Suprapubic skin (tissue), 4 donors: ENCODE measurements at regions not wholly inside any gene's neighbourhood (a gene's known extent, or its start where the extent isn't known, plus 50 kb on each side); places are given as distances from the start of the nearest gene placed in this dataset.

Experiments
- DNase-seq, 2 donors: peaks; one replicate each; pipeline ENCODE4 v3.0.0-alpha.2; 2019; ENCODE audit warnings: low spot score in 2 of 2
- H3K27ac ChIP-seq: fragments of 200-600 bp; sonication (generic); one replicate; pipeline ENCODE4 v1.5.1; 2019
- H3K27me3 ChIP-seq: fragments of 200-600 bp; sonication (generic); one replicate; pipeline ENCODE4 v1.5.1; 2019
- H3K36me3 ChIP-seq: fragments of 200-600 bp; sonication (generic); one replicate; pipeline ENCODE4 v1.5.1; 2019
- H3K4me1 ChIP-seq: fragments of 200-600 bp; sonication (generic); one replicate; pipeline ENCODE4 v1.5.1; 2019
- H3K4me3 ChIP-seq: fragments of 200-600 bp; sonication (generic); one replicate; pipeline ENCODE4 v1.5.1; 2019; ENCODE audit warnings: mild to moderate bottlenecking
- H3K9me3 ChIP-seq: fragments of 200-600 bp; sonication (generic); one replicate; pipeline ENCODE4 v1.5.1; 2019
- EP300 ChIP-seq: sonication (generic); formaldehyde crosslinking; IDR thresholded peaks from one replicate; pipeline ENCODE4 v1.6.1; 2017; ENCODE audit warnings: antibody characterized with exemption
- POLR2A ChIP-seq, 2 donors: fragments of 450-650 bp; IDR thresholded peaks; one replicate each; pipeline ENCODE4 v1.6.1; 2017; ENCODE audit warnings: antibody characterized with exemption in 2 of 2, mild to moderate bottlenecking in 2 of 2, moderate library complexity in 2 of 2
- POLR2AphosphoS5 ChIP-seq, 3 donors: sonication (generic); formaldehyde crosslinking; IDR thresholded peaks; one replicate each; pipeline ENCODE4 v1.6.1; 2017; ENCODE audit warnings: antibody characterized with exemption in 3 of 3
- WGBS: methylation state at CpG from one replicate; pipeline ENCODE4 v1.1.5; 2018; 5-methylcytosine and 5-hydroxymethylcytosine counted together
- TF ChIP-seq, protein P1 (sequence below), 2 donors: fragments of 200-600 bp in 1 of 2; fragments of 450-650 bp in 1 of 2; sonication (generic) in 1 of 2; IDR thresholded peaks; one replicate each; pipeline ENCODE4 v1.5.1; 2016 to 2019; ENCODE audit warnings: antibody characterized with exemption in 2 of 2, mild to moderate bottlenecking in 1 of 2, moderate library complexity in 1 of 2

DNA sequence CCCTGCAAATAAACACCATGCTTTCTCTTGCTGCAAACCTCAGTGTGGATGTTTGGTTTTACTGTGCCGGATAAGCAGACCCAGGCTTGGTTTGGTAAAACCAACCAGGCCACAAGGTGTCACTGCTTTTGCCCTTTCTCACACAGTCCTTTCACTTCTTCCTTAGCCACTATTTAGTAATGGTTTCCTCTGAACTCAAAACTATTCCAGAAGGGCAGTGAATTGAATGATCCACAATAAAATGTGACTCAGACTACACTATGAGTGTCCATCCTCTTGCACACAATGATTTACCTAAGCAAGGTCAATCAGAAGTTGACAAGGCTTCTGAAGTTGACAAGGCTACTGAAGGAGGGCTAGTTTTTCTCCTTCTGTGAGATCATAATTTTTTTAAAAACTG is 552.4 kb upstream of the CCDC54 start:
- H3K36me3 ChIP-seq, result no peaks in the 10 kb centered on the region
- H3K27ac ChIP-seq, result no peak overlapping the region
- H3K9me3 ChIP-seq, result no peaks in the 10 kb centered on the region
- 88% methylated on average over 1 of the region's 1 CpG for WGBS
- H3K4me3 ChIP-seq, result no peak overlapping the region
- TF ChIP-seq POLR2AphosphoS5 (IDR thresholded peaks at IDR 0.05), result no peak
- TF ChIP-seq, protein P1, sequence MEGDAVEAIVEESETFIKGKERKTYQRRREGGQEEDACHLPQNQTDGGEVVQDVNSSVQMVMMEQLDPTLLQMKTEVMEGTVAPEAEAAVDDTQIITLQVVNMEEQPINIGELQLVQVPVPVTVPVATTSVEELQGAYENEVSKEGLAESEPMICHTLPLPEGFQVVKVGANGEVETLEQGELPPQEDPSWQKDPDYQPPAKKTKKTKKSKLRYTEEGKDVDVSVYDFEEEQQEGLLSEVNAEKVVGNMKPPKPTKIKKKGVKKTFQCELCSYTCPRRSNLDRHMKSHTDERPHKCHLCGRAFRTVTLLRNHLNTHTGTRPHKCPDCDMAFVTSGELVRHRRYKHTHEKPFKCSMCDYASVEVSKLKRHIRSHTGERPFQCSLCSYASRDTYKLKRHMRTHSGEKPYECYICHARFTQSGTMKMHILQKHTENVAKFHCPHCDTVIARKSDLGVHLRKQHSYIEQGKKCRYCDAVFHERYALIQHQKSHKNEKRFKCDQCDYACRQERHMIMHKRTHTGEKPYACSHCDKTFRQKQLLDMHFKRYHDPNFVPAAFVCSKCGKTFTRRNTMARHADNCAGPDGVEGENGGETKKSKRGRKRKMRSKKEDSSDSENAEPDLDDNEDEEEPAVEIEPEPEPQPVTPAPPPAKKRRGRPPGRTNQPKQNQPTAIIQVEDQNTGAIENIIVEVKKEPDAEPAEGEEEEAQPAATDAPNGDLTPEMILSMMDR (IDR thresholded peaks at IDR 0.05), result no peak
- no peak for TF ChIP-seq POLR2A (IDR thresholded peaks at IDR 0.05)
- TF ChIP-seq EP300, result no peak
- H3K27me3 ChIP-seq, result no peaks in the 10 kb centered on the region
- DNase-seq, result no peak
- no peaks in the 10 kb centered on the region for H3K4me1 ChIP-seq

DNA sequence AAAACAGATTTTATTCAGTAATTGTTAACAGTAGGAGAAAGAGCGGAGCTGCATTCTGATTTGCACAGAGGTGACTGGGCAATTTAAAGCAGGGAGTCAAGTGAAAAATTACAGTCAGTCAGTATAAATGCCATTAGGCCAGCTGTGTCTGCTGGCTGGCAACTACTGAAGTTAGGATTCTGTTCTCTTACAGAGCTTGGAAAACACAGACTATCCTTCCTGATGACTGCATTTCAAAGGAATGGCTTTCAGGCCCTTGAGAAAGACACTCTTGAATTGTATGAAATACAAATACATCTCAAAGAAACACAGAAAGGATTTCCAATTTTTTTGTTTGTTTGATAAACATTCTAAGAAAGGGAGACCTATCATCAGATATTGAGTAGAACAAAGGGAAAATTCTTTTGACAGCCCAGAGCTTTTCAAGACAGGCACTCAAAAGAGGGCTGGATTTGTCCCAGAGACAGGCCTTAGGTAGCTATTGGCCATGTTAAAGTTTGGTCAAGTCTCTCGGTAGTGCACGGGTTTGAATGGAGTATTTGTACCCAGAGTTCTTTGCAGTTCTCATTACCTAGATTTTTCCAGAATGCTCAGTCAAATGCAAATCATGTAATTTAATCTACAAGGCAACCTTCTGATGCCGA is 551.2 kb upstream of the CCDC54 start:
- TF ChIP-seq, protein P1 (IDR thresholded peaks at IDR 0.05), result no peak
- TF ChIP-seq POLR2AphosphoS5 (IDR thresholded peaks at IDR 0.05), result no peak
- TF ChIP-seq POLR2A (IDR thresholded peaks at IDR 0.05), result no peak
- no peak for TF ChIP-seq EP300
- no peak overlapping the region for H3K27ac ChIP-seq
- no peak overlapping the region for H3K4me3 ChIP-seq
- no peaks in the 10 kb centered on the region for H3K4me1 ChIP-seq
- DNase-seq, result no peak
- H3K36me3 ChIP-seq, result no peaks in the 10 kb centered on the region
- H3K9me3 ChIP-seq, result no peaks in the 10 kb centered on the region
- 81% methylated on average over 4 of the region's 4 CpGs for WGBS
- no peaks in the 10 kb centered on the region for H3K27me3 ChIP-seq

DNA sequence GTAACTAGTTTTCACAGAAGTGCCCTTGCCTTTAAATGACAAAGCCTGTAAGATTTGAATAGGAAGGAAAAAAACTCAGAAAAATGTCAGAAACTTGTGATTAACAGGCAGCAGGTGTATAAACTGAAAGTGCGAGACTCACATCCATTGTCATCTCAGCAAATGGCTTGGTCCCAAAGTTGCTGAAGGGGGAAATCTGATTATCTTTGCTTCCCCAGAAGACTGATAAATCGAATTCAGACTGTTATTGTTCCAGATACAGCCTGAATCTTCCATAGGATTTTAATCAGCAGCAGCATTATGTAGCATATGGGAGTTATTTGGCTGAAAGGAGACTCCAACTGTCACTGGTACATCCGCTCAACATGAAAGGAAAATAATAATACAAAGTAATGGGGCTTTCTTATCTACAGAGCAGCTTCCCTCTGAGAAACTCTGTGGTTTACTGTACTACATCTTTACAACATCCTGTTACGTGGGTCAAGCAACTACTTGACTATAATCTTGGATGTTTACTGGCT is 550.4 kb upstream of the CCDC54 start:
- Histone ChIP-seq H3K4me1 (no peaks in the 10 kb centered on the region), H3K4me3 (no peak overlapping the region), H3K36me3 (no peaks in the 10 kb centered on the region), H3K9me3 (no peaks in the 10 kb centered on the region), H3K27me3 (no peaks in the 10 kb centered on the region), H3K27ac (no peak overlapping the region)
- no peak for DNase-seq
- TF ChIP-seq EP300, result no peak
- no peak for TF ChIP-seq POLR2A (IDR thresholded peaks at IDR 0.05)
- TF ChIP-seq POLR2AphosphoS5 (IDR thresholded peaks at IDR 0.05), result no peak
- TF ChIP-seq, protein P1 (IDR thresholded peaks at IDR 0.05), result no peak
- WGBS, result 67% methylated on average over 4 of the region's 4 CpGs

DNA sequence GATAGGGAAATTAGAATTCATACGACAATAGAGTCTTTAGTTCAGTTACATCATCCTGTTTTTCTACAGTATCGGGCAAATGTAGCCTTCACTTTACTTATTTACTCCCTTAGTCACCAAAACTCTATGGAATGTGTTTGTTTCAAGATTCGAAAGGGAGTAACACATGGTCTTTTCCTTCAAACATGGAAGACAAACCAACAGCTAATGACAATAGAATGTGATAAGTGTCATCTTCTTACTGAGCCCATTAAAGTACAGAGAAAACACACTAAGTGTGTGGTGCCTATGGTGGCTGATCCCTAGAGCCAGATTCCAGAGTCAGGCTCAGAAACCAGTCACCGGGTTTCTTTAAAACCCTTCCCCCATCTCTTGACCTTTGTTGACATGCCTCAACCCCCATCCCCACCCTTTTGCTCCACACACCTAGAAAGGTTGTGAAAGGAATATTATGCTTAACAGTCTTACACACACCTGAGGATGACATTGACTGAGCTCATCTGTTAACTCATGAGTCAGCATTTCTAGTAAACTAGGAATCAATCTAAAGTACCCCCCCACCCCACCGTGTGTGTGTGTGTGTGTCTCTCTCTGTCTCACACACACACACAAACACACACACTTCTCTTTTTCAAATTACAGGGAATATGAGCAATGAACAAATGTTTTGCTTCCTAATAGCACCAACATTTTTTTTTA is 549.6 kb upstream of the CCDC54 start:
- DNase-seq, result no peak
- H3K4me3 ChIP-seq, result no peak overlapping the region
- no peaks in the 10 kb centered on the region for H3K9me3 ChIP-seq
- no peak overlapping the region for H3K27ac ChIP-seq
- no peaks in the 10 kb centered on the region for H3K4me1 ChIP-seq
- no peaks in the 10 kb centered on the region for H3K27me3 ChIP-seq
- H3K36me3 ChIP-seq, result no peaks in the 10 kb centered on the region
- TF ChIP-seq EP300, result no peak
- TF ChIP-seq, protein P1 (IDR thresholded peaks at IDR 0.05), result no peak
- no peak for TF ChIP-seq POLR2A (IDR thresholded peaks at IDR 0.05)
- TF ChIP-seq POLR2AphosphoS5 (IDR thresholded peaks at IDR 0.05), result no peak
- 74% methylated on average over 5 of the region's 5 CpGs for WGBS

DNA sequence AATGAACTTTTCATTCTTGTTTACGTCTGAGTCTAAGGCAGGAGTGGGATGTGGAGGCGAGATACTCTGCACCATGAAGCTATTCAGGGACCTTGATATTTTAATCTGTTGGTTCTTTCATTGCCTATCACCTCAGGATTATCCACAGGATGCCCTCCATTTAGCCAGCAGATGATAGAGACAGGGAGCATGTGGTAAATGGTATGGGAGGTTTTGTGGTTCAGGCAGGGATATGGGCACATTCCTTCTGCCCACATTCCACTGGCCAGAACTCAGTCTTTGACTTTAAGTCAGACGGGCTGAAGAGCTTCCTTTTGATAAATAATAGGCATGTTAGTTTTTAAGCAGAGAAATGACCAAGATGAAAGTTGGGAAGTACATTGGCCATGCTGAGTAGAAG is 548.0 kb upstream of the CCDC54 start:
- Histone ChIP-seq H3K36me3 (no peaks in the 10 kb centered on the region), H3K27ac (no peak overlapping the region), H3K27me3 (no peaks in the 10 kb centered on the region), H3K4me3 (no peak overlapping the region), H3K4me1 (no peaks in the 10 kb centered on the region), H3K9me3 (no peaks in the 10 kb centered on the region)
- WGBS, result 69% methylated on average over 3 of the region's 3 CpGs
- TF ChIP-seq EP300, result no peak
- no peak for TF ChIP-seq POLR2A (IDR thresholded peaks at IDR 0.05)
- TF ChIP-seq, protein P1 (IDR thresholded peaks at IDR 0.05), result no peak
- no peak for TF ChIP-seq POLR2AphosphoS5 (IDR thresholded peaks at IDR 0.05)
- DNase-seq, result no peak
